Endothelial cell of umbilical vein (primary cell): ENCODE measurements at regions not wholly inside any gene's neighbourhood (a gene's known extent, or its start where the extent isn't known, plus 50 kb on each side); places are given as distances from the start of the nearest gene placed in this dataset. TPM values are rescaled to one million over a fixed set of nuclear protein-coding genes. Genes with fewer than 3 reads are reported as not detected.

ENCODE experiments used
- BruUV-seq: library from RNA; stranded (reverse); fragments of 400-500 nt; replicated peaks from 2 replicates; lab custom pipeline; 2021; lab: Mats Ljungman, UMichigan
- CTCF ChIA-PET: fragments of 300-600, 350-600 bp; sonication (Branson Sonifier 250); formaldehyde crosslinking; loops from one replicate; lab custom pipeline; 2021; ENCODE audit warnings: antibody characterized with exemption, inconsistent platforms; lab: Charles Lee
- POLR2A ChIA-PET: fragments of 300-600, 350-600 bp; sonication (Branson Sonifier 250); formaldehyde crosslinking; loops from one replicate; lab custom pipeline; 2021; ENCODE audit warnings: antibody characterized with exemption, inconsistent platforms; lab: Charles Lee
- DNase-seq: peaks from one replicate; pipeline ENCODE4 v3.0.0-alpha.2; 2011; ENCODE audit warnings: low read depth, low spot score
- FAIRE-seq: peaks from 2 replicates; lab custom pipeline; 2011; peaks lifted over from hg19 to GRCh38; lab: Jason Lieb, UNC
- H2AFZ ChIP-seq: 2 replicates; pipeline ENCODE4 v1.6.0; 2012; ENCODE audit warnings: low read depth, low read length, control low read depth, inconsistent platforms
- H3K27ac ChIP-seq: 2 replicates; pipeline ENCODE4 v1.5.1; 2011; ENCODE audit warnings: low read depth, mild to moderate bottlenecking, control low read depth, low read length, moderate library complexity; ENCODE audit not compliant: insufficient read depth
- H3K27me3 ChIP-seq, 2 experiments: 2 replicates each; pipeline versions ENCODE4 v1.6.0 to v1.6.1; 2011; ENCODE audit warnings: low read length in 2 of 2, mixed read lengths in 1 of 2; ENCODE audit not compliant: control insufficient read depth in 2 of 2, insufficient read depth in 2 of 2
- H3K36me3 ChIP-seq, 2 experiments: 2 replicates in 1 of 2; 3 replicates in 1 of 2; pipeline ENCODE4 v1.5.1; 2011; ENCODE audit warnings: low read length in 2 of 2, mild to moderate bottlenecking in 1 of 2, moderate library complexity in 1 of 2; ENCODE audit not compliant: control insufficient read depth in 2 of 2, insufficient read depth in 2 of 2; ENCODE audit errors: extremely low read depth in 1 of 2
- H3K4me1 ChIP-seq: 3 replicates; pipeline ENCODE4 v1.5.1; 2011; ENCODE audit warnings: mild to moderate bottlenecking, low read length; ENCODE audit not compliant: control insufficient read depth, insufficient read depth; ENCODE audit errors: extremely low read depth
- H3K4me2 ChIP-seq: 2 replicates; pipeline ENCODE4 v1.6.1; 2011; ENCODE audit warnings: low read length, control low read depth, mixed read lengths; ENCODE audit not compliant: insufficient read depth
- H3K4me3 ChIP-seq, 3 experiments: fragments of 200-600 bp in 1 of 3; sonication (generic), shearing (Covaris generic) in 1 of 3; replicated peaks in 1 of 3; 2 replicates each; pipeline ENCODE4 v1.5.1; 2011 to 2016; ENCODE audit warnings: control low read depth in 3 of 3, low read length in 3 of 3, mild to moderate bottlenecking in 2 of 3, inconsistent platforms in 1 of 3, low read depth in 1 of 3, moderate library complexity in 1 of 3; ENCODE audit not compliant: insufficient read depth in 1 of 3
- H3K79me2 ChIP-seq: 2 replicates; pipeline ENCODE4 v1.6.0; 2012; ENCODE audit warnings: low read length, inconsistent platforms; ENCODE audit not compliant: control insufficient read depth, insufficient read depth
- H3K9ac ChIP-seq: replicated peaks from 2 replicates; pipeline ENCODE3; 2011; ENCODE audit warnings: low read length, control low read depth; ENCODE audit not compliant: insufficient read depth; ENCODE audit errors: extremely low read depth
- H3K9me1 ChIP-seq: replicated peaks from 3 replicates; pipeline ENCODE4 v1.6.0; 2011; ENCODE audit warnings: mild to moderate bottlenecking, low read length; ENCODE audit not compliant: control insufficient read depth, insufficient read depth; ENCODE audit errors: extremely low read depth
- H3K9me3 ChIP-seq: replicated peaks from 2 replicates; pipeline ENCODE4 v1.5.1; 2012; ENCODE audit warnings: low read length, inconsistent platforms; ENCODE audit not compliant: control insufficient read depth, insufficient read depth
- H4K20me1 ChIP-seq: replicated peaks from 2 replicates; pipeline ENCODE3; 2011; ENCODE audit warnings: mild to moderate bottlenecking, low read length; ENCODE audit not compliant: control insufficient read depth, insufficient read depth; ENCODE audit errors: extremely low read depth
- CTCF ChIP-seq, 2 donors: IDR thresholded peaks; 1 replicate in 1 of 2; 2 replicates in 1 of 2; pipeline ENCODE4 v1.5.1; 2011; ENCODE audit warnings: low read length in 2 of 2, mild to moderate bottlenecking in 2 of 2, moderate library complexity in 2 of 2, control low read depth in 1 of 2, inconsistent platforms in 1 of 2, low read depth in 1 of 2; ENCODE audit not compliant: insufficient read depth in 1 of 2; ENCODE audit errors: extremely low read depth in 1 of 2
- EZH2 ChIP-seq: IDR thresholded peaks from 2 replicates; pipeline ENCODE4 v1.6.1; 2012; ENCODE audit warnings: borderline replicate concordance, low read depth, mild to moderate bottlenecking, moderate library complexity, low read length, inconsistent platforms; ENCODE audit not compliant: severe bottlenecking
- FOS ChIP-seq: IDR thresholded peaks from 2 replicates; pipeline ENCODE4 v1.6.1; 2011; ENCODE audit warnings: mild to moderate bottlenecking, low read length, moderate library complexity, borderline replicate concordance; ENCODE audit not compliant: insufficient read depth
- GATA2 ChIP-seq: IDR thresholded peaks from 2 replicates; pipeline ENCODE4 v1.7.0; 2011; ENCODE audit warnings: low read depth, mild to moderate bottlenecking, moderate library complexity, mixed read lengths, low read length; ENCODE audit not compliant: insufficient read length, insufficient read depth
- JUN ChIP-seq: IDR thresholded peaks from 2 replicates; pipeline ENCODE4 v1.6.1; 2011; ENCODE audit warnings: borderline replicate concordance, low read depth; ENCODE audit not compliant: insufficient read length, insufficient read depth
- MAX ChIP-seq: IDR thresholded peaks from 2 replicates; pipeline ENCODE4 v1.6.1; 2011; ENCODE audit not compliant: insufficient read depth, insufficient read length
- MYC ChIP-seq: IDR thresholded peaks from one replicate; pipeline ENCODE4 v1.6.1; 2011; ENCODE audit warnings: mild to moderate bottlenecking, low read depth, low read length
- POLR2A ChIP-seq: IDR thresholded peaks from 2 replicates; pipeline ENCODE4 v1.6.1; 2012; ENCODE audit warnings: low read depth, mild to moderate bottlenecking, control low read depth, low read length
- POLR2AphosphoS5 ChIP-seq: IDR thresholded peaks from 2 replicates; pipeline ENCODE4 v1.6.1; 2012; ENCODE audit warnings: low read depth, mild to moderate bottlenecking, control low read depth, low read length, moderate library complexity; ENCODE audit not compliant: insufficient read depth
- dilution Hi-C: fragments of 300-500 bp; cut with MboI; formaldehyde crosslinking; loops from one replicate; pipeline ENCODE4 v1.15.0; 2019; ENCODE audit warnings: low sequenced_read_pairs; ENCODE audit not compliant: extremely low pct_ligation_motif_present
- intact Hi-C: fragments of 100-400 bp; cut with micrococcal nuclease; formaldehyde crosslinking; loops from one replicate; pipeline ENCODE4 v1.10.0; 2022
- small RNA-seq: library from RNA; depleted of rRNA; stranded (forward); fragments of <200 nt; gene quantifications from one replicate; pipeline ENCODE3, GENCODE V24; 2012; ENCODE audit warnings: low replicate concordance, low read depth; ENCODE audit not compliant: insufficient read depth, insufficient read length

- ChIA-PET POLR2A (no interaction called here), CTCF (no interaction called here)
- H3K9me3 ChIP-seq = no peaks in the 10 kb centered on the region
- H3K36me3 ChIP-seq = no peaks in the 10 kb centered on the region
- no peak overlapping the region for H2AFZ ChIP-seq
- intact Hi-C loops = no loop called here
- dilution Hi-C loops = no loop called here
- H3K79me2 ChIP-seq = no peaks in the 10 kb centered on the region
- no peaks in the 10 kb centered on the region for H3K9me1 ChIP-seq
- no peak overlapping the region for H3K27ac ChIP-seq
- H3K4me3 ChIP-seq = no peak overlapping the region
- no peak for DNase-seq
- no peak overlapping the region for H3K9ac ChIP-seq
- BruUV-seq = no TSS peak
- no peaks in the 10 kb centered on the region for H3K4me1 ChIP-seq
- TF ChIP-seq CTCF (IDR thresholded peaks at IDR 0.05; ENCODE audit: extremely low read depth in 1 of 2, insufficient read depth in 1 of 2, low read depth in 1 of 2, low read length in 2 of 2) (no peak), FOS (no peak), EZH2 (no peak), GATA2 (no peak), MYC (no peak), POLR2AphosphoS5 (no peak), POLR2A (no peak), MAX (no peak), JUN (no peak)
- no peaks in the 10 kb centered on the region for H3K27me3 ChIP-seq
- FAIRE-seq = no peak
- H3K4me2 ChIP-seq = no peak overlapping the region
- H4K20me1 ChIP-seq = no peaks in the 10 kb centered on the region
These were observed 525.2 kb downstream of the PKHD1 start for GRCh38 chr6:51562198-51562597.

Small RNA genes lying in the stretch of these regions (small RNA-seq; reads per million reads assigned to genes)
- not detected for gene RF00572
